ENCODE measurements at regions not wholly inside any gene's neighbourhood (a gene's known extent, or its start where the extent isn't known, plus 50 kb on each side); places are given as distances from the start of the nearest gene placed in this dataset.
A peak's percentile ranks its signal among the peaks of the same experiment; 100 is the strongest.

DNA sequence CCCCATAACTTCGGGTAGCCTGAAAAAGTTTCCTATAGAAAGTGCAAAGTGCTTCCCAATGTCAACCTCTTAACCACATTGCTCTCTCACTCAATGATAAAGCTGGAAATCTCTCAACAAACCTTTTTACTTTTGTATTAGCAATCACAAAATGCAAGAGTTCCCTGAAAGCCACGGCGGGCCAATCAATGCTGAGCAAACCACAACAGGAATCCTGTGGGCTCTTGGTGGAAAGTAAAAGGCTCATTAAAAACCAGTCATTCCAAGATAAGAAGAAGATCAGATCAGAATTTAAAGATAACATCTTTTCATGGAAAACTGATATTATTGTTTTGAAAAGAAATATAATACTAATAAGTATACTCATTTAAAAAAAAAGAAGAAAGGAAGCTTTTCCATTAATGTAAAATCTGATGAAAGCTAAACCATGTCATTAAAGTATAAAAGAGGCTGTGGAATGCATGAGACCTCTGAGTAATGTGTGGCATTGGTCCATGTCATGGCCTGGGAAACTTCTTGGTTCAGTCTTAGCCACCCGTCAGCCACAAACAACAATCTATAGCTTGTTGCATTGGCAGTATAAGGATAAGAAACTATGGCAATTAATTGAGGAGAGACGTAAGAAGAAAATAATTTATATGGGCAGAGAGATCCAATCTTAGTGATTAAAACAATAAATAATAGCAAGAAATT lies 1066.1 kb upstream of the SORCS1 start:
- DNase-seq (ENCODE audit: low spot score), result no peak

GRCh38 chr10:108208732-108209131 lies 1044.2 kb upstream of the SORCS1 start:
- DNase-seq (ENCODE audit: low spot score), result no peak

GRCh38 chr10:108208038-108208437 lies 1043.5 kb upstream of the SORCS1 start:
- DNase-seq (ENCODE audit: low spot score), result no peak

- peak; percentile 61 for DNase-seq (ENCODE audit: low spot score)
Measured at GRCh38 chr10:108204528-108205305, 1040.2 kb upstream of the SORCS1 start.

DNA sequence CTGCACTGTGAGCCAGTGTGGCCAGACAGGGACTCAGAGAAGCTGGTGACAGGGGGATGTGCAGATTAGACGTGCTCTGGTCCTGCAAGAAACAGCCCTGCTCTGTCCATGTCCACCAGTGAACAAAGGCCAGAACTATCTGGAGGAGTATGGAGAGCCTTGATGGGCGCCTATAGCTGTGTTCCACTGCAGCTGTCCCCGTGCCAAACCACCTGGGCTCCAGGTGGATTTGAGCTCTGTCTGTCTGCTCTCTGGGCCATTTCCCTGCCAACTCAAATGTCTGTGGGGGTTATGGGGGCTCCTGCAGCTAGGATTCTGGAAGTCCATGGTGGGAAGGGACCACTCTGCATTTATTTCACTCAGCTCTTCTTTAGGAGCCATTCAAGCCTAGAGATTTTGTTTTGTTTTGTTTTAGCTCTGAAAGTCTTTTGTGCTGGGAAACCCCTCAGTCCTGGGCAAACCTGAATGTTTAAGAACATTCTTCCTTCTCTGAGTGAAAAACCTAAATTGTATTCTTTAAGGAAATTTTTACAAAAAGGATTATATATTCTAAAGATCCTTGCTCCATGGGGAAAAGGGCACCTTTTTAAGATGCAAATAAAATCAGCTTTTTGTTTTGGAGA lies 1039.5 kb upstream of the SORCS1 start:
- DNase-seq (ENCODE audit: low spot score), result no peak

- peak; percentile 62 for DNase-seq (ENCODE audit: low spot score)
Measured at GRCh38 chr10:108187408-108188012, 1023.0 kb upstream of the SORCS1 start.

GRCh38 chr10:108184114-108184513 lies 1019.6 kb upstream of the SORCS1 start:
- DNase-seq (ENCODE audit: low spot score), result no peak

DNA sequence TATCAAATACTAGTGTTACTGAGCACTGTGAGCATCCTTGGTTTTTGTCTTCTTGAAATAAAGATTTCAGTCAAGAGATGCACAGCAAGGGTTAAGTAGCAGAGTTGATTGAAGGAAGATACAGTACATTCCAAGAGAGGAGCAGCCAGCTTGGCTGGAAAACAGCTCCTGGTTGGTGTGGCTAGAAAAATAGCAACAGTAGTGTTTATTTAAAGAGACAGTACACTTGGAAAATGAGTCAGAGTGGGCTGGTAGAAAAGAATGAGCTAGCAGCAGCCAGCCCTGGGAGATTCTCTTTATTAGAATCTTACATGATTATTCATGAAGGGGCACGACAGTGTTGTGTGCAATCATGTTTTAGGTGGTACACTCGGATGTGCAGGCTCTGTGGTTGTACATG lies 1016.4 kb upstream of the SORCS1 start:
- peak; percentile 52 for DNase-seq (ENCODE audit: low spot score)

- DNase-seq (ENCODE audit: low spot score), result no peak
Measured at GRCh38 chr10:108169846-108170245, 1005.3 kb upstream of the SORCS1 start.

GRCh38 chr10:108167766-108168165 lies 1003.3 kb upstream of the SORCS1 start:
- no peak for DNase-seq (ENCODE audit: low spot score)

- no peak for DNase-seq (ENCODE audit: low spot score)
Measured at GRCh38 chr10:108166401-108166800, 1001.9 kb upstream of the SORCS1 start.

DNA sequence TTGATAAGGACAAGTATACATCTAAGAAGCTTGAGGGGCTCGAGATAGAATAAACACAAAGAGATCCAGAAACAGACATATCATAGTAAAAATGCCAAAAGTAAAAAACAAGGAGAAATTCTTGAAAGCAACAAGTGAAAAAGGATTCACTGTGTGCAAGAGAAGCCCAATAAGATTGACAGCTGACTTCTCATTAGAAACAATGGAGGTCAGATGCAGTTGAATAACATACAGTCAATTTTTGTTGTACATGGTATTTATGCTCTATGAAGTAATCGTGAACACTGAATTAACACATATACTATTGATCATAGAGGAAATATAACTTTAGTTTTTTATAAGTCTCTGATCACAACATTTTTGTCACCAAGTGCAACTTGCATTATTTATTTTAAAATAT lies 982.8 kb upstream of the SORCS1 start:
- no peak for DNase-seq (ENCODE audit: low spot score)

GRCh38 chr10:108141064-108141463 lies 976.6 kb upstream of the SORCS1 start:
- no peak for DNase-seq (ENCODE audit: low spot score)

DNA sequence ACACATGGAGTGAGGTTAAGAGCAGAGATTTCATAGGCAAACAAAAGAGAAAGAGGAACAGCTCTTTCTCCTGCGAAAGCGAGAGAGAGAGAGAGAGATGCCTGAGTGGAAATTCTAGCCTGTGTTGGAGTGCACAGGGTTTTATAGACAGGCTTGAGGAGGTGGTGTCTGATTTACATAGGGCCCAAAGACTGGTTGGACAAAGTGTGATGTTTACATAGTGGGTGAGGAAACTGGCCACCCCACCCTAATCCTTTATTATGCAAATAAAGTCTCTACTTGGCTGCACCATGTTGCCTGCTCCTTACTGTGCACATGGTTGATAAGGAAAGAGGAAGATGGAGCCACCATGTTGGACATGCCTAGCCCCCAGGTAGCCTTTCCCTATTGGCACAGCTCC lies 967.8 kb upstream of the SORCS1 start:
- no peak for DNase-seq (ENCODE audit: low spot score)

- DNase-seq (ENCODE audit: low spot score), result no peak
Measured at GRCh38 chr10:108130575-108130974, 966.1 kb upstream of the SORCS1 start.

GRCh38 chr10:108112218-108112617 lies 947.7 kb upstream of the SORCS1 start:
- peak; percentile 25 for DNase-seq (ENCODE audit: low spot score)

GRCh38 chr10:108104551-108105156 lies 940.1 kb upstream of the SORCS1 start:
- peak; percentile 19 for DNase-seq (ENCODE audit: low spot score)

DNA sequence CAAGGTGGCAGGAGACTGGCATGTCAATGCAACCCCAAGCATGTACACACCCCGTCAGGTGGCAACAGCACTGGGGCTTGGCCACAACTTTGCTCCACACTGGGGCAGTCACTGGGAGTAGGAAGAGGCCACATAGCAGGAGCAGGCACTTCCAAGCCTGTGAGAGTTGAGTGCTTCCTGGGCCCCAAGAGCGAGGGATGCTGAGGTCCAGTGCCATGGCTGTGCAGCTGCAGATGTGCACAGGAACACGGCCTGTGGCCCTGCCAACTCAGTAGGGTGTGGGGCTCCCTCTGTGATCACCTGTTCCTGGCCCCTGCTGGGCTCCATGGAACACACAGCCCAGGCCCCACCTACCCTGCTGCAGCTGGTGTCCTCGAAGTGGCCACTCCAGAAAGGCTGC lies 932.8 kb upstream of the SORCS1 start:
- DNase-seq (ENCODE audit: low spot score), result no peak

DNA sequence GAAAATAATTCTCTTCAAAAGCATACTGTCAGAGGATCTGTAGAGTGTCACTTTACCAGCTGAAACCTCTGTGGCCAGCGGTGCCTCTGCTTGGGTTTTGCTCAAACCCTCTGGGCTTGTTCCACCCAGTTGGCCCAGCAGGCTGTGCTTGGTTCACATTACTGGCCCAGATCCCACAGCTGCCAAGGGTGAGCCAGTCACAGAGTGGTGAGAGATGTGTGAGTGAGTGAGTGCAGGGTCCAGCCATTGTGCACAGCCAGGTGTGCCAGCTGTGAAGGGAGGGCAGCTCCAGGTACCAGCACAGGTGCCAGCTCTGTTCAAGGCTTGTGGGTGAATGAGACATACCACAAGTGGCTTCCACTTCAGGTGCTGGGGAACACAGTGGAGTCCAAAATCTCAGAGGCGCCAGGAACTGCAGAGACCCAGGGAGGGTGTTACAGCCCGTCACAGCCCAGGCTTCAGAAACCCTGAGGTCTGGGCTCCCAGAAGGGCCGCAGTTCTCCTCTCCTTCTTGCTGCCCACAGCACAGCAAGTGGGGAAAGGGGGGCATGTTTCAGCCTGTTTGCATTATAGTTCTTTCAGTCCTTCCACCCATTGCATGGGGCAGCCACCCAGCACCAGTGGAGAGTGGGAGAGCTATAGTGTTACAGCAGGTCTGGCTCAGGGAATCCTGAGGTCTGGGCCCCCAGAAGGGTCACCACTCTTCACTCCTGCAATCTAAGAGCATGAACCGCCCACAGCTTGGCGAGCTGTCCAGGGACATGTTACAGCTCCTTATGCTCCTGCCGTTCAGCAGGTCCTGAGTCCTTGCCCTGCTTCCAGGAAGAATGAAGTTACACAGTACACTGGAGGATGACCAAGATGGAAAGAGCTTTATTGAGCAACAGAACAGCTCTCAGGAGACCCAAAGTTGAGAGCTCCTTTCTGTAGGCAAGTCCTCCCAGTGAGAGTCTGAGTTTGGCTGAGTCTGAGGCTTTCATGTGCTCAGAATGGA lies 931.7 kb upstream of the SORCS1 start:
- DNase-seq (ENCODE audit: low spot score), result no peak

- no peak for DNase-seq (ENCODE audit: low spot score)
Measured at GRCh38 chr10:108090476-108091215, 926.1 kb upstream of the SORCS1 start.
